AG09319 (cell line): ENCODE measurements at regions not wholly inside any gene's neighbourhood (a gene's known extent, or its start where the extent isn't known, plus 50 kb on each side); places are given as distances from the start of the nearest gene placed in this dataset.

Experiments
- DNase-seq: peaks from one replicate; pipeline ENCODE4 v3.0.0-alpha.2; 2010; ENCODE audit warnings: low read depth; ENCODE audit errors: extremely low read depth
- TF ChIP-seq, protein P1 (sequence below): IDR thresholded peaks from 2 replicates; pipeline ENCODE4 v1.5.1; 2011; ENCODE audit warnings: low read depth, mild to moderate bottlenecking, inconsistent platforms, low read length, moderate library complexity

DNA sequence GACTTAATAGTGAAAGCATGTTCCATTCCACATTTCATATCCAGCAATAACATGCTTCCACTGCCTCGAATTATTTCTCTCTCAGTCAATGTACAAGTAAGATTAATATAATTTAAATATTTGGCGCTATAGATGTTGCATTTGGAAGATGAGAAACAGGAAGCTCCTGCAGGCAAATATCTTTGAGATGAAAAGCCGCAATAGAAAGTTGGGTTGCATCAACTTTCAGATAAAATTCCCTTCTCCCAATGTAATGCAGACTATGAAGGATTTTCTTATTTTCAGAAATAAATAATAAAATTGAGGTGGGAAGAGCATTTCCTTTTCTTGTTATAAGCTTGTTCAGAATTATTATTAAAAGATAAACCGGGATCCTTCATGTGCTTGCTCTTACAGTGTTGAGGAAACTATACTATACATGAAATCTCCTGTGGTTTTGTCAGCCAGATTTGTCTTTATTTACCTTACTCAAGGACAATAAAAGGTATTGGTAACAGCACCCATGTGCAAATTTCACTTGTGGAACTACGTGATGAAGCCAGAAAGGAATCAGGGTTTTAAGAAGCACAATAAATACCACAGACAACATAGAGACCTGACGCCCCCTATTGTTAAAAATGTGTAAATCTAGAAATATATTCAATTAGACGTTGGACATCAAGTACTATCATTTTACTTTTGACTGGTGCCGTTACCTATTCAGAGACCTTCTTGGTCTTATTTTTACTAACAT lies 307.0 kb downstream of the ARPP21 start:
- no peak for DNase-seq
- TF ChIP-seq, protein P1, sequence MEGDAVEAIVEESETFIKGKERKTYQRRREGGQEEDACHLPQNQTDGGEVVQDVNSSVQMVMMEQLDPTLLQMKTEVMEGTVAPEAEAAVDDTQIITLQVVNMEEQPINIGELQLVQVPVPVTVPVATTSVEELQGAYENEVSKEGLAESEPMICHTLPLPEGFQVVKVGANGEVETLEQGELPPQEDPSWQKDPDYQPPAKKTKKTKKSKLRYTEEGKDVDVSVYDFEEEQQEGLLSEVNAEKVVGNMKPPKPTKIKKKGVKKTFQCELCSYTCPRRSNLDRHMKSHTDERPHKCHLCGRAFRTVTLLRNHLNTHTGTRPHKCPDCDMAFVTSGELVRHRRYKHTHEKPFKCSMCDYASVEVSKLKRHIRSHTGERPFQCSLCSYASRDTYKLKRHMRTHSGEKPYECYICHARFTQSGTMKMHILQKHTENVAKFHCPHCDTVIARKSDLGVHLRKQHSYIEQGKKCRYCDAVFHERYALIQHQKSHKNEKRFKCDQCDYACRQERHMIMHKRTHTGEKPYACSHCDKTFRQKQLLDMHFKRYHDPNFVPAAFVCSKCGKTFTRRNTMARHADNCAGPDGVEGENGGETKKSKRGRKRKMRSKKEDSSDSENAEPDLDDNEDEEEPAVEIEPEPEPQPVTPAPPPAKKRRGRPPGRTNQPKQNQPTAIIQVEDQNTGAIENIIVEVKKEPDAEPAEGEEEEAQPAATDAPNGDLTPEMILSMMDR: peak; percentile 17

DNA sequence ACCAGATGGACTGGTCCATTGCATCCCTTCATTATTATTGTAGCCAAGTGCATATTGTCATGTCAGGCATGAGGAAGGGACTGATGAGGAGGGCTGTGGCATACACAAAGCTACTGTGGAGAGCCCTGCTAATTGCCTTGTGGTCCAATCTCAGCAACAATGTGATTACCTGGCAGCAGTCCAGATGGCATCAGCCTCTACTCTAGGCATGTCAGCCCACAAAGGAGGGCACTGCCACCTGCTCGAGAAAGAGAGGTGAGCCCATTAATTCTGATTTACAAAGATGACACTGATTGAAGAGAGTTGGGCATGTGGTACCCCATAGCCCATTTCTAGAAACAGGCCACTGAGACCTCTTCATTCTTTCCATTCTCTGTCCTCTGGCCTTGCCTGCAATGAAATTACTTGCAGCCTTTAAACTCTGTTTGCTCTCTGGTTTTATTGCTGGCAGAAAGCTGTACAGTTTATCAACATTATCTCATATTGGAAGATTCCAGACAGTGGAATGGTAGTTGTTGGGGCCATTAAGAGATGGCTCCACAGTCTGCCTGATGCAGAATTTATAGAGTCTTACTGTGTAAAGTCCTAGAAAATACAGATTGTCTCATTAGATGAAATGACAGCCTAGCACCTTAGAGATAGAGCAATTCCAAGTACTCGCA lies 307.7 kb downstream of the ARPP21 start:
- DNase-seq: no peak
- TF ChIP-seq, protein P1: no peak

DNA sequence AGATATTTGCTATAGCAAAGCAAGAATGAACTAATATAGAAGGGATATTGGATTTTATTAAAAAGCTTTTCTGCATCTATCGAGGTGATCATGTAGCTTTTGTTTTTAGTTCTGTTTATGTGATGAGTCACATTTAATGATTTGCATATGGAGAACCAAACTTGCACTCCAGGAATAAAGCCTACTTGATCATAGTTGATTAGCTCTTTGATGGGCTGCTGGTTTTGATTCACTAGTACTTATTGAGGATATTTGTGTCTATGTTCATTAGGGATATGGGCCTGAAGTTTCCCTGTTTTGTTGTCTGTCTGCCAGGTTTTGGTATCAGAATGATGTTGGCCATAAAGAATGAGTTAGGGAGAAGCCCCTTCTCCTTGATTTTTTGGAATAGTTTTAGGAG lies 310.7 kb downstream of the ARPP21 start:
- TF ChIP-seq, protein P1: no peak
- DNase-seq: peak; percentile 32

DNA sequence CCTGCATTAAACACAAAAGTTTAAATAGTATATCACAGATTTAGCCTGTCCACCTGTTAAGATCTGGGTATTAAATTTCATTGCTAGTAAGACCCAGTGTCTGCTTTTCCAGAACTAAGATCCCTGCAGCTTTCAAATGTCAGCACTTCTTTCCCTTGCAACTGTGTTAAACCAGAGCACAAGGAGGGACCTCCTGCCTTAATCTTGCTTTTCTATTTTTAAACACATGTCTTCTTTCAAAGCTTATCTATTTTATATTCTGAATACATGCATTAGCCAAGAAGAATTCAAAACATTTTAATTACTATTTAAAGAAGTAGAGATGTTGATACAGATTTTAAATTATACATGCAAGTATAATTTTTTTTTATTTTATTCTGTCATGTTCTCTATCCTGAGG lies 315.1 kb downstream of the ARPP21 start:
- TF ChIP-seq, protein P1: no peak
- DNase-seq: no peak

DNA sequence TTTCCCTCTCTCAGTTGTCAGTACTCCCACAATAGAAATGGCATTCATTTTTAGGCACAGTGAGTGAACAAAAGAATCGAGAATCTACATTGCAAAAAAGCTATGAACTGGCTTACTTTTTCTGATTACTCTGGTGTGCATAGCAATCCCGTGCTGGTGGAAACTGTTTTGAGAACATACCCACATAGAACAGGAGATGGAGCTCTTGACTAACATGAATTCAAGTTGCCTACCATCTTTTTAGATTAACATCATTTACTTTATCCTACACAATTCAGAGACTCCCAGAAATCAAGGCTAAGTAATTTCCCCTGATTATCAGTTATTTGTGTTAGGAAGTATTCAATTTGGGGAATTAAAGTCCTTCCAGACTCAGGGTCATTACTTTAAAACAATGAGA lies 326.6 kb downstream of the ARPP21 start:
- DNase-seq: no peak
- TF ChIP-seq, protein P1: peak; percentile 62

DNA sequence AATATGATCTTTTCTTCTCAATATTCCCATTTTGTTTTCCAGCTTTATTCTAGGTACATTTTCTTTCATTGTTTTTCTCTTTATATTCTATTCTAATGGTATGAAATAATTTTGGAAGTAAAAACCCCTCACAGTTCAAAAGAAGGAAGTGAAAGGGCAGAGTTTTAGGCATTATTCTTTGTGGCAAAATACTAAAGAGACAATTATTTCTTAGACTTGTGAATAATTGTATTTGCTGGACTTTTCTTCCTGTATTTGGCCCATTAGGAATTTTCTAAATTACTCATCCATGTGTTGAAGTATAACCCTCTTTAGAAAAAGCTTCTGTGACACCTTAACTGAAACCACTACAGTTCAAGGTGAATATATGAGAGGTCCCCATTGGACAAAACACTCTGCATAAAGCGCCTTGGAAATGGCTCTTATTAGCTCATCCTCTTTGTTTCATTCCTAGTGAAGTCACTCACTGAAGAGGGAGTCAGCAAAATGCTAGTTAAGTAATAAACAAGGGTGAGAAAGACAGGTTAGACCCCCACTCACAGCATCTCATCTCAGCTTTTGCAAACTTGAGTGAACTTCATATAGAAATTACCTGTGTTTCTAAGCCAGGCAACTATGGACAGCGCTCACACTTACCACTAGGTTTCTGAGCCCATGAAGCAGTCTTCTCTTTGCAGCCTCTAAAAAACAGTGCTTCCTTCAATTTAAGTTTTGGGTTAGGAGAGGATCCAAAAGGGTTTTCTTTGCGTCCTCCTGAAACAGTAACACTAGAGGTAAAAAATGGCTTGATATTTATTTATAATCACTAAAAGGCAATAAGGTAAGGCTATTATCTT lies 327.5 kb downstream of the ARPP21 start:
- TF ChIP-seq, protein P1: no peak
- no peak for DNase-seq
